Mammary epithelial cell (primary cell): ENCODE measurements at regions not wholly inside any gene's neighbourhood (a gene's known extent, or its start where the extent isn't known, plus 50 kb on each side); places are given as distances from the start of the nearest gene placed in this dataset.

Experiments used
- EZH2 ChIP-seq: IDR thresholded peaks from 2 replicates; pipeline ENCODE4 v1.6.1; 2012; ENCODE audit warnings: low read length, inconsistent platforms, borderline replicate concordance
- TF ChIP-seq, protein P1 (sequence below), 2 donors: IDR thresholded peaks in 1 of 2; conservative IDR thresholded peaks in 1 of 2; 2 replicates each; pipeline ENCODE4 v1.5.1; 2011 to 2012; ENCODE audit warnings: inconsistent platforms in 2 of 2, low read length in 2 of 2, mild to moderate bottlenecking in 2 of 2, control low read depth in 1 of 2, low read depth in 1 of 2; ENCODE audit not compliant: insufficient read depth in 1 of 2; ENCODE audit errors: extremely low read depth in 1 of 2

GRCh38 chr21:16847211-16847610 lies 665.6 kb upstream of the CXADR start:
- TF ChIP-seq, protein P1, sequence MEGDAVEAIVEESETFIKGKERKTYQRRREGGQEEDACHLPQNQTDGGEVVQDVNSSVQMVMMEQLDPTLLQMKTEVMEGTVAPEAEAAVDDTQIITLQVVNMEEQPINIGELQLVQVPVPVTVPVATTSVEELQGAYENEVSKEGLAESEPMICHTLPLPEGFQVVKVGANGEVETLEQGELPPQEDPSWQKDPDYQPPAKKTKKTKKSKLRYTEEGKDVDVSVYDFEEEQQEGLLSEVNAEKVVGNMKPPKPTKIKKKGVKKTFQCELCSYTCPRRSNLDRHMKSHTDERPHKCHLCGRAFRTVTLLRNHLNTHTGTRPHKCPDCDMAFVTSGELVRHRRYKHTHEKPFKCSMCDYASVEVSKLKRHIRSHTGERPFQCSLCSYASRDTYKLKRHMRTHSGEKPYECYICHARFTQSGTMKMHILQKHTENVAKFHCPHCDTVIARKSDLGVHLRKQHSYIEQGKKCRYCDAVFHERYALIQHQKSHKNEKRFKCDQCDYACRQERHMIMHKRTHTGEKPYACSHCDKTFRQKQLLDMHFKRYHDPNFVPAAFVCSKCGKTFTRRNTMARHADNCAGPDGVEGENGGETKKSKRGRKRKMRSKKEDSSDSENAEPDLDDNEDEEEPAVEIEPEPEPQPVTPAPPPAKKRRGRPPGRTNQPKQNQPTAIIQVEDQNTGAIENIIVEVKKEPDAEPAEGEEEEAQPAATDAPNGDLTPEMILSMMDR (conservative IDR thresholded peaks at IDR 0.05 in 1 of 2, IDR thresholded peaks at IDR 0.05 in 1 of 2; ENCODE audit: extremely low read depth in 1 of 2, insufficient read depth in 1 of 2, low read depth in 1 of 2, low read length in 2 of 2) = no peak
- TF ChIP-seq EZH2 = no peak
